ENCODE measurements at regions not wholly inside any gene's neighbourhood (a gene's known extent, or its start where the extent isn't known, plus 50 kb on each side); places are given as distances from the start of the nearest gene placed in this dataset.
A peak's percentile ranks its signal among the peaks of the same experiment; 100 is the strongest.
"Not testable (repeated sequence)": the region's sequence is repeated elsewhere in the genome, so short reads cannot be mapped to it uniquely, and the experiment has no call there.

- no peaks in the 10 kb centered on the region for H3K9me3 ChIP-seq (ENCODE audit: insufficient read depth, low read length)
- H3K27ac ChIP-seq (ENCODE audit: low read length) = no peak overlapping the region
- H3K4me2 ChIP-seq (ENCODE audit: low read length) = peak overlapping the region; percentile 49
- TF ChIP-seq CTCF (IDR thresholded peaks at IDR 0.05; ENCODE audit: low read depth, low read length) (no peak), EZH2phosphoT487 (IDR thresholded peaks at IDR 0.05; ENCODE audit: low read depth) (no peak)
- no peak overlapping the region for H3K4me3 ChIP-seq (ENCODE audit: low read length)
- H3K36me3 ChIP-seq (replicated peaks; ENCODE audit: low read depth, low read length) = no peaks in the 10 kb centered on the region
- no peaks in the 10 kb centered on the region for H4K20me1 ChIP-seq (ENCODE audit: insufficient read depth, low read length)
- no peaks in the 10 kb centered on the region for H3K27me3 ChIP-seq (ENCODE audit: low read depth, low read length)
- H3K4me1 ChIP-seq (ENCODE audit: low read length) = peaks cover 19% of the 10 kb centered on the region
- H2AFZ ChIP-seq (ENCODE audit: low read depth, low read length) = peak overlapping the region; percentile 87
- H3K79me2 ChIP-seq (ENCODE audit: low read length) = no peaks in the 10 kb centered on the region
- no peak overlapping the region for H3K9ac ChIP-seq (ENCODE audit: low read length)
Observed at GRCh38 chr6:135555550-135555949, 58.0 kb upstream of the AHI1 start.

GRCh38 chr6:135557582-135557981, 60.0 kb upstream of the AHI1 start:
- TF ChIP-seq EZH2phosphoT487 (IDR thresholded peaks at IDR 0.05; ENCODE audit: low read depth) (no peak), CTCF (IDR thresholded peaks at IDR 0.05; ENCODE audit: low read depth, low read length) (no peak)
- Histone ChIP-seq H3K36me3 (replicated peaks; ENCODE audit: low read depth, low read length) (no peaks in the 10 kb centered on the region), H3K27me3 (ENCODE audit: low read depth, low read length) (no peaks in the 10 kb centered on the region), H3K27ac (ENCODE audit: low read length) (no peak overlapping the region), H4K20me1 (ENCODE audit: insufficient read depth, low read length) (no peaks in the 10 kb centered on the region), H3K4me3 (ENCODE audit: low read length) (no peak overlapping the region), H3K9me3 (ENCODE audit: insufficient read depth, low read length) (no peaks in the 10 kb centered on the region), H3K4me2 (ENCODE audit: low read length) (no peak overlapping the region; the same call in 1 of the 2 replicates), H3K79me2 (ENCODE audit: low read length) (no peaks in the 10 kb centered on the region), H3K4me1 (ENCODE audit: low read length) (peaks cover 19% of the 10 kb centered on the region), H2AFZ (ENCODE audit: low read depth, low read length) (no peak overlapping the region), H3K9ac (ENCODE audit: low read length) (no peak overlapping the region)

- H3K79me2 ChIP-seq (ENCODE audit: low read length); H2AFZ ChIP-seq (ENCODE audit: low read depth, low read length); H3K9ac ChIP-seq (ENCODE audit: low read length); H4K20me1 ChIP-seq (ENCODE audit: insufficient read depth, low read length); H3K4me2 ChIP-seq (ENCODE audit: low read length); H3K27me3 ChIP-seq (ENCODE audit: low read depth, low read length); H3K36me3 ChIP-seq (replicated peaks; ENCODE audit: low read depth, low read length); H3K4me3 ChIP-seq (ENCODE audit: low read length); H3K27ac ChIP-seq (ENCODE audit: low read length); H3K9me3 ChIP-seq (ENCODE audit: insufficient read depth, low read length); H3K4me1 ChIP-seq (ENCODE audit: low read length): not testable (repeated sequence)
Observed at GRCh38 chr6:135565605-135566004, 68.1 kb upstream of the AHI1 start.

GRCh38 chr6:135566311-135567068, 69.0 kb upstream of the AHI1 start:
- no peaks in the 10 kb centered on the region for H3K4me1 ChIP-seq (ENCODE audit: low read length)
- no peak overlapping the region for H3K4me3 ChIP-seq (ENCODE audit: low read length)
- H3K27ac ChIP-seq (ENCODE audit: low read length) = no peak overlapping the region
- no peaks in the 10 kb centered on the region for H3K9me3 ChIP-seq (ENCODE audit: insufficient read depth, low read length)
- H3K79me2 ChIP-seq (ENCODE audit: low read length) = no peaks in the 10 kb centered on the region
- no peaks in the 10 kb centered on the region for H4K20me1 ChIP-seq (ENCODE audit: insufficient read depth, low read length)
- no peak overlapping the region for H2AFZ ChIP-seq (ENCODE audit: low read depth, low read length)
- TF ChIP-seq CTCF (IDR thresholded peaks at IDR 0.05; ENCODE audit: low read depth, low read length) (no peak), EZH2phosphoT487 (IDR thresholded peaks at IDR 0.05; ENCODE audit: low read depth) (no peak)
- H3K4me2 ChIP-seq (ENCODE audit: low read length) = no peak overlapping the region
- no peaks in the 10 kb centered on the region for H3K27me3 ChIP-seq (ENCODE audit: low read depth, low read length)
- no peak overlapping the region for H3K9ac ChIP-seq (ENCODE audit: low read length)
- H3K36me3 ChIP-seq (replicated peaks; ENCODE audit: low read depth, low read length) = no peaks in the 10 kb centered on the region
